Stimulated activated CD4-positive, alpha-beta T cell treated with anti-CD3 and anti-CD28 coated beads, Interleukin-1b, Interleukin-23, amount 100 ng/mL, for 24 hours (primary cell): ENCODE measurements at regions not wholly inside any gene's neighbourhood (a gene's known extent, or its start where the extent isn't known, plus 50 kb on each side); places are given as distances from the start of the nearest gene placed in this dataset.
"Not testable (repeated sequence)": the region's sequence is repeated elsewhere in the genome, so short reads cannot be mapped to it uniquely, and the experiment has no call there.

Experiments used
- DNase-seq, 4 experiments: peaks; one replicate each; pipeline ENCODE4 v3.0.0-alpha.2; 2020; ENCODE audit warnings: low read depth in 4 of 4, low spot score in 1 of 4

DNA sequence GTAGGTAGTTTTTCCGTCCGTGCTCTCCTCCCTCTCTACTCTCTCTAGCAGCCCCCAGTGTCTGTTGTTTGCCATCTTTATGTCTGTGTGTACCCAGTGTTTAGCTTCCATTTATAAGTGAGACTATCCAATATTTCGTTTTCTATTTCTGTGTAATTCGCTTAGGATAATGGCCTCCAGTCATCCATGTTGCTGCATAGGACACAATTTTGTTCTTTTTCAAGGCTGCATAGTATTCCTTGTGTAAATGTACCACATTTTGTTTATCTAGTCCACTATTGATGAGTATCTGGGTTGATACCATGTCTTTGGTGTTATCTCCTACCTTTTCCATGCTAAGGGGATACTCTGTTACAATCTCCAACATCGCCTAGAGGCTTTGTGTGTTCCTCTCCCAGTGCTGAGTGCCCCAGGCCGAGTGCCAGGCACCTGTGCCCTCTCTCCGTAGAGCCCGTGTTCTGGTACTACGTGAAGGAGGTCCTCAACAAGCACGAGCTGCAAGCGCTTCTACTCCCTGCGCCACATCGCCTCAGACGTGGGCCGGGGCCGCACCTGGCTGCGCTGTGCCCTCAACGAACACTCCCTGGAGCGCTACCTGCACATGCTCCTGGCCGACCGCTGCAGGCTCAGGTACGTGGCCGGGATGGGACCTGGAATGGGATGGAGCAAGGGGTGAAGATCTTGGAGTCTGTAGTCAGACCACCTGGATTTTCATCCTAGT, 51.0 kb downstream of the NPIPB11 start:
- DNase-seq, result not testable (repeated sequence)

DNA sequence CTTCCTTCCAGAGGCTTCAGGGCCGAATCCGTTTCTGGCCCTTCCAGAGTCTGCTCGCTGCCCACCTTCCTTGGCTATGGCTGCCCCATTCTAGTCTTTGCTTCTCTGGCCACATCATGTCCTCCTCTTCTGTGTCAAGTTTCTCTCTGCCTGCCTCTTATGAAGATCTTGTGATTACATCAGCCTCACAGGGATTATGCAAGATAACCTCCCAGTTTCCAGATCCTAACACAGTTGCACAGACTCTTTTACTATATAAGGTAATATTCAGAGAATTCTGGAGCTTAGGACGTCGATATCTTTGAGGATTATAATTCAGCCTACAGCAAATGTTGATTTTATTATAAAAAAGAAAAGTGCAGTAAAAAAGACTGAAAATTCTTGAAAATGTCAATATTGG, 52.1 kb downstream of the NPIPB11 start:
- DNase-seq, result not testable (repeated sequence)

DNA sequence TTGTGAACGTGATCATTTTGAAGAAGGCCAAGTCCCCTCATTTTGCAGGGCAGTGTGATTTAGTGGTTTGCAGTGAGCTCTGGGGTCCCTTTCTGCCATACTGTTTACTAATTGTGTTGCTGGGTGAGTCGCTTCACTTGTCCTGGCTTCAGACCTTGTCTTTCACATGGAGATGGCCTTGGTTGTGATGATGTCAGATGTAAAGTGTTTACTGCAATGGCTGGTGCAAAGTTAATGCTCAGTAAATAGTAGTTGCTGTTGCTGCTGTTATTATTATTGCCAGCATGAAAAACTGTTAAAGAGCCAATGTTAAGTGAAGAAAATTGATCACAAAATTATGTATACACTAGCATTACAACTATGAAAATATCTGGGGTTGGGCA, 53.9 kb downstream of the NPIPB11 start:
- not testable (repeated sequence) for DNase-seq

DNA sequence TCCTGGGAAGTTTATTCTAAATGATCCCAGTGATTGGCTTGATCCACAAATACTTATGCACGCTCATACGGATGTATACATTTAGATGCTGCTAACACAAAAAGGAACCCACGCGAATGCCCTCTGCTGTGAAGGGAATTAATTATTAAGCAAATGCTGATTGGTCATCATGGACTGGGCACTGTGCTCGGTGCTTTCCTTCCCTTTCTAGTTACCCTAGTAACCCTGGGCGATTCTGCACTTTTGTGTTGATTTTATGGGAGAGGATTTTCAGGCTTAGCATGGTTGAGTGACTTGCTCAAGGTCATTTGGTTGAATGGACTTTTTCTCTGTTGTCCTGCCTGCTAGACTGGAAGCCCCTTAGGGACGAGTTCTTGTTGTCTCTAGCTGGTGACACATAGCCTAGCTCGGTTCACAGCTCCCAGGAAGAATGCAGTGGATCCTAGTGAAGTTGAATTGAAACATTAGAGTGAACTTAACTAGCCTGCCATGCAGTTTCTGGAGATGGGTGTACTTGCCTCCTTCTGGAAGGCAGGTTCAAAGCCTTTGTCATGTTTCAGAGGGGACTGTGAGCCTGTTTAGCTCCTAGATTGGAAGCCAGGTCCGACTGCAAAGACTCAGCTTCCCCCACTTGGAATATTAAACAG, 54.4 kb downstream of the NPIPB11 start:
- not testable (repeated sequence) for DNase-seq

DNA sequence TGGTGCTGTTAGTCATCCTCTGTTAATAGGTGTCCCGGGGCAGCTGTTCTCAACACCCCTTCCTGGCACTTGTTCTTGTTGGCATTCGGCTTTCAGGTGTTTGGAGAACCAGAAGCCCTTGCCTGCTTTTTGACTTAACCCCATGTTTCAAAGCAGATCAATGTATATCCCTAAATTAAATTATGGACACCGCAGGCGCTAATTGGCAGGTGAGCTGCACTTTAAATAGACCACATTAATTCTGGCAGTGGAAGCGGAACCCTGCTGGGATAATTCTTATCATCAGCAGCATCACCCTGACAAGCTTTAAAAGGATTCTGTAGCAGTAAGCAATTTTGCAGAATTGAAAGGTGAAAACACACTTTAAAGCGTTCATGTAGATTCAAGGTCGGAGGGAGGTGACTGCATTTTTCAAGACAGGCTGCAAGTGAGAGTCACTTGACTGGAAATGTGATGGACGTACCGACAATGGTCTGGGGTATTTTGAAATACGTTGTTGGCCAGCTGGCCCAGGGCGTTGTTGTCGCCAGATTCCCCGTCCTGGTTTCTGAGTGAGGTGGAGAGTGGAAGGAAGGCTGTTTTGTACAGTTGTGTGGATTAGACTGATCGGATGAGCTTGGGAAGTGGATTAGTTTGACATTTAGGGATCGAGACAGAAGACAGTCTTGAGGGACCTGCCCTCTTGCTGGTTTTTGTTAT, 55.1 kb downstream of the NPIPB11 start:
- DNase-seq, result not testable (repeated sequence)

DNA sequence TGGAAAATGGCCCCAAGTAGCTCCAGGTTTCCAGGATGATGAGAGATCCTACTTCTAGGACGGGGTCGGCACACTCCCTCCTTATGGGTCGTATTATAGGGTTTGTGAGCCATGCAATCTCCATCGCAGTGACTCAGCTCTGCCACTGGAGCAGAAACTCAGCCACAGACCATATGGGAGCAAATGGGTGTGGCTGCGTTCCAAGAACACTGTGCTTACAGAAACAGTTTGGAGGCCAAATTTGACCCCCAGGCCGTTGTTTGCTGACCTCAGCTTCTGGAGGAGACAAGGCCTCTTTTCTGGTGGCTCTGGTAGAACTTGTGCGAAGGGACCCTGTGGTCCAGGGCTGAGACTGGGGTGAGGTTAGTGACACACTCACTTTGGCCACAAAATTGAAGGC, 56.5 kb downstream of the NPIPB11 start:
- DNase-seq, result not testable (repeated sequence)

DNA sequence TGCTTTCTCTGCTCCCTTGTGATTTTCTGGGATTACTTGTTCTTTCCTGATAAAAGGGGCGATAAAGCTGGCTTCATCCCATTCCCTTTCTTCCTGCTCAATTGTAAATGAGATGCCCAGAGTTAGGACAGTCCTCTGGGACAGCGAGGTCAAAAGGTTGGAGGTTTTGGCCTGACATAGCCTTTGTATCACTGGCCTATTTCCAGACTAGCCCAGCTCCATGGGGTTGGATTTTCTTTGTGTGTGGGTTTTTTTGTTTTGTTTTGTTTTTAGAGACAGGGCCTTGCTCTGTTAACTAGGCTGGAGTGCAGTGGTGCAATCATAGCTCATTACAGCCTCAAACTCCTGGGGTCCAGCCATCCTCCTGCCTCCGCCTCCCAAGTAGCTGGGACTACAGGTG, 57.8 kb downstream of the NPIPB11 start:
- DNase-seq, result not testable (repeated sequence)

DNA sequence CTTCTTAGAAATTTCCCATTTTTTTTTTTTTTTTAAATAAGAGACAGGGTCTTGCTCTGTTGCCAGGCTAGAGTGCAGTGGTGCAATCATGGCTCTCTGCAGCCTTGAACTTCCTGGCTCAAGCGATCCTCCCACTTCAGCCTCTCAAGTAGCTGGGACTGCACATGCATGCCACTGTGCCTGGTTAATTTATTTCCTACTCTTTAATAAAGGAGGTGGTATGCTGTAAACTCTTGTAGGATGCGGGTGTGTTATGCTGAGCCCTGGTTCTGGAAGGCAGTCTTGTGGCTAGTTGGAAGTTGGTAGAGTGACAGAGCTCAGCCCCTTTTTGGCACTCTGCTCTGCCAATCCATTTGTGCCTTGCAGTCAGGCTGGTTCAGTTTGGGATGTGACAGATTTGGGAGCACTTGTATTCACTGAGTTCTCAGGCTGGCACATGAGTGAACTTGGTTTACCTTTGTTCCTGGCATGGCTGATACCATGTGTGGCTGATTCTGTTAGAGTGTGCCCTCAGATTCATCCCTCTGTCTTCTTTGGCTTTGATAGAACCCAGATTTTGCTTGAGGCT, 58.3 kb downstream of the NPIPB11 start:
- DNase-seq, result not testable (repeated sequence)

DNA sequence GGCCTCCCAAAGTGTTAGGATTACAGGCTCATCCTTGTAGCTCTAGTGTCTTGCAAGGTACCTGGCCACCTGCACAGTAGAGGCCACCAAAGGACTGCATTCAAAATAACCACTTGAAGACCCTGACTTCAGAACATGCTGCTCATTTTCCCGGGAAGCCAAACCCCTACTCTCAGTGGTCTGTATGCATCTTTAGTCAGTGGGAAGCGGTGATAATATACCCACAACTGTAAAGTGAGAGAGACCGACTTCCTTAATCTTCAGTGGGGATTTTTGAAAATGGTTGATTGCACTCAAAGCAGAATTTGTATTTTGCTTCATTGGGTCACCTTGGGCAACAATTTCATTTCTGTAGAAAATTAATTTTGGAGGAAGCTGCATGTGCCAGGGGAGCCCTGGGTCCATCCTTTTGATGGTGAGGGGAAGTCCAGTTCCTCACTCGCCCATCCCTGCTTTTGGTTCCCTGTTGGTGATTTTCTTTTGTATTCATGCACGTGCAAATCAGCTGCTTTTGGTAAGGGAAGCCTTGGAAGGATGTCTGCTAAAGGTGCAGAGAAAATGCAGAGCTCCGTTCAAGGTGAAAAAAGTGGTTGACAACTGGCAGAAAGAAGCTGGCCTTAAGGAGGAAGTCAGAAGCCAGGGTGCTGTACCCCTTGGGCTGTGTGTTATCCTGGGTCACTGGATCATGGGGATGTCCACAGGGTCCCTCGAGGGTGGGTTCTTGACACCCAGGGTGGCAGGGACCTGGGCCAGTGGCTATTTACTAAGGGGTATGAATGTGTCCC, 59.5 kb downstream of the NPIPB11 start:
- not testable (repeated sequence) for DNase-seq

DNA sequence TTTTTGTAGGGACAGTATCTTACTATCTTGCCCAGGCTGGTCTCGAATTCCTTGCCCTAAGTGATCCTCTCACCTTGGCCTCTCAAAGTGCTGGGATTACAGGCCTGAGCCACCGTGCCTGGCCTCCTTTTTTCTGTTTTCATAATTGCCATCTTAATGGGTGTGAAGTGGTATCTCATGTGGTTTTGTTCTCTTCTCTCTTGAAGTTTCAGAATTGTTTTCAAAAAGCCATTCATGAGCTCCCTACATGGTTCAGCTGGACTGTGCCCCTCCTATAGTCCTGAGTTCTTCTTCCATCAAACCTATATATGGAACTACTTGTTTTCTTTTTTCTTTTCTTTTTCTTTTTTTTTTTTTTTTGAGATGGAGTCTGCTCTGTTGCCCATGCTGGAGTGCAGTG, 60.3 kb downstream of the NPIPB11 start:
- DNase-seq, result not testable (repeated sequence)

DNA sequence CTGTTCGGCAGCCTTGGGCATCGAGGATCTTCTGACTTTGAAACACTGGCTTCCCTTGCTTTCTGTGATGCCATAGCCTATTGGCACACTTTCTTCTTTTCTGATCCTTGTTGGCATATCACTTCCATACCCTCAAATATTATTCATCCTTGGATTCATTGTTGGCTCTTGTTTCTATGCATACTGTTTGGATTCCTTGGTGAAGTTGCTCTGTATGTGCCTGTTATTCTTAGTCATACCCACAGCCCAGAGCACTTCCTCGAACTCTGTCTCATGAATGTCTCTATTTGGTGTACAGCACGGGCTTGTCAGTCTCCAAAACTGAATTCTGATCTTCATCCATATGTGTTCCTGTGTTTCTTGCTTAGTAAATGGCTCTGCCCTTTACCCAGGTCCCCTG, 63.6 kb downstream of the NPIPB11 start:
- DNase-seq, result not testable (repeated sequence)

DNA sequence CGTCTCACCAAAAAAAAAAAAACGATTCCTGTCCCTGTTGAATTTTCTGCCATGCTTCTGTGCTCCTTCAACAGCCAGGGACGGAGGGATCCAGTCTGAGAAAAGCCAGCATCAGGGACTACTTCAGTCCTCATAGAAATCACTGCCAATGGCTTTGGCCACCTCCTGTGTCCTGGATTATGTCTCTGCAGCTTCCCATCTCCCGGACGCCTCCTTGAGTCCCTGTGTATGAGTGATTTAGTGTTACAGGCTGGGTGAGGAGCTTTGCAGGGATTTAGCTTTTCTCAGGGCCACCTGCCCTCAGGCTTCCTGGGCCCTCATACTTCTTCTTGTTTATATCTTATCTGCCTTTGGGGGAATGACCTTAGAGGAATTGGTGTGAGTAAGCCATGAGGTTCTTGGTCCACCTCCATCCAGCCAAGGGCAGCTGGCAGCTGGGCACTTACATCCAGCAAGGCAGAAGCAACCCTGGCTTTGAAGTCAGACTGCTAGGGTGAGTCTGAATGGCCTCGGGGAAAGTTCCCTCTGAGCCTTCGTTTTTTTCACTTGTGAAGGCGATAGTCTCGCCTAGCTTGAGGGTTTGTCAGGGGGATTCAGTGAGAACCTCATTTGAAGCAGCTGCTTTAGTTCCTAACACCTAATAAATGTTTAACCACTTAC, 65.6 kb downstream of the NPIPB11 start:
- not testable (repeated sequence) for DNase-seq

DNA sequence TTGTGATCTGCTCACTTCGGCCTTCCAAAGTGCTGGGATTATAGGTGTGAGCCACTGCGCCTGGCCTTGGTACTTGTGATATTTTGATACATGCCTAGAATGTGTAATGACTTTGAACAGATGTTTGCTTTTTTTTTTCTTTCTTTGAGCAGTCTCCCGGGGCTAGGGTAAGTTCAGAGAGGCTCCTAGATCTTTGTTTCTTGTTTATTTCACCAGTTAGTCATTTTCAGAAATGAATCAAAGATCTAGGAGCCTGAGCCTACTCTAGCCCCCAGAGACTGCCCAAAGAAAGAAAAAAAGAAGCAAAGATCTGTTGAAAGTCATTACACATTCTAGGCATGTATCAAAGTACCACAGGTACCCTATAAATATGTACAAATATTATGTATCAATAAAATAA, 66.3 kb downstream of the NPIPB11 start:
- DNase-seq, result not testable (repeated sequence)

DNA sequence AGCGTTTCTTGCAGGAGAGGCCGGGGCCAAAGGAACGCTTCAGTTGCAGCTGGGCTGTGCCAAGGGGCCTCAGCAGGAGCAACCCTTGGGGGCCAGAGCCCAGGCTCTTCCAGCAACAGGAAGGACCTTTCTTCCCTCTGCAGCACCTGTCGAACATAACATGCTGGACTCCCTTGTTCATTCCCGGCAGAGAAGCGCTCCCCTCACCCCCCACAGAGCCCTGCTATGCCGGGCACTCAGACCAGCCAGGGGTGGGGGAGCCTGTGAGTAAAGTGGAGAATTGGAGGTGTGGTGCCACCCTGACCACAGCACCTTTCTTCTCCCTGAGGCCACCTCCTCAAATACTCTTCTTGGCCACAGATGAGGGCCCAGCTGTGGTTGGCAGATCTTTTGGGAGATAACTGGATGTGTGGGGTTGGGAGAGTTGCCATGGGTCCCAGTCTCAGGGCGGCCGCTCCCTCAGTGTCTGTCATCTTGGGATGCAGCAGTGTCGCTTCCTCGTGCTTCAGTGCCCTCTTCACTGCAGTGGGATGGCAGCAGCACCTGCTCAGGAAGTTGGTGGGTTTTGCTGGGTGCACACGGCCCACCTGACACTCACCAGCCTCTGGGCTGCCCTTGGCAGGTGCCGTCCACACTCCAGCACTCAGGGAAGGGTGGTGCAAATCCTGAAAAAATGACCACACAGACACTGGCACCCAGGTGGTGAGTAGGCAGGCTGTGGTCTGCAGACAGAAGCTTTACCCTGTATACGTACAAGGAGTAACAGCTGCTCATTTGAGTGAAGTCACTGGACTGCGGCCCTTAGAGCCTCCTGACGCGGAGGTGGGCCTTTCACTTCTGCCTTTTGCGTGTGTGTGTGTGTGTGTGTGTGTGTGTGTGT, 67.5 kb downstream of the NPIPB11 start:
- DNase-seq, result not testable (repeated sequence)

DNA sequence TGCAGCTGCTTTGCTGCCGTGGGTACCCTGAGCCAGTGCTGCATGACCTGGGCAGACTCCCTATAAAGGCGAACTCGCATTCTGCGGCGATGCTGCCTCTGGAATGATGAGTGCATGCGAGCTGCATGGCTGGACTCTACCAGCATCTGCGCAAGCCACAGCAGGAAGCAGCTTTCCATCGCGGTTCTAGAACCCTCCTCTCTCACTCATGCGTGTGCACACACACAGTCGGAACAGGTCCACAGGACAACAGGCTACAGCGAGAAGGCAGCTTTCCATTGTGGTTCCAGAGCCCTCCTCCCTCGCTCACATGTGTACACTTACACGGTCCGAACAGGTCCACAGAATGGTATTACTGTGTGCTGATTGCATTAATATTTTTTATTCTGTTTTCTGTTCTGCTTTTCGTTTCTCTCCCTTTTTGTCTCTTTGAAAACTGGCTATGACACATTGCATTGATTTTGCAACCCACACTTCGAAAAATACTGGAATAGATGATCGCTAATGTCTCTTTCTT, 69.1 kb downstream of the NPIPB11 start:
- not testable (repeated sequence) for DNase-seq

DNA sequence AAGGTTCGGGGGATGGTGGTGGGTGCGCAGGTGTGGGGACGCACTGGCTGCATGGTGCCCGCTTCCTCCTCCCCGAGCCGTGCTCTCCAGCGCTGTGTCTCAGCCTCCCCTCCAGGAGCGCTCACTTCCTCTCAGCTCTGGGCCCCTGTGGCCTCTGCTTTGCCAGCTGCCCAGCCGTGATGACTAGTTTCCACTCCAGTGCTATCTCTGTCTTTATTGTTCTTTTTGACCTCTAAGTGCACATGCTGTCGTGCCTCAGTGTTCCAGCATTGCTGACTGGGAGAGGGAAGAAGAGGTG, 71.0 kb downstream of the NPIPB11 start:
- DNase-seq, result not testable (repeated sequence)

DNA sequence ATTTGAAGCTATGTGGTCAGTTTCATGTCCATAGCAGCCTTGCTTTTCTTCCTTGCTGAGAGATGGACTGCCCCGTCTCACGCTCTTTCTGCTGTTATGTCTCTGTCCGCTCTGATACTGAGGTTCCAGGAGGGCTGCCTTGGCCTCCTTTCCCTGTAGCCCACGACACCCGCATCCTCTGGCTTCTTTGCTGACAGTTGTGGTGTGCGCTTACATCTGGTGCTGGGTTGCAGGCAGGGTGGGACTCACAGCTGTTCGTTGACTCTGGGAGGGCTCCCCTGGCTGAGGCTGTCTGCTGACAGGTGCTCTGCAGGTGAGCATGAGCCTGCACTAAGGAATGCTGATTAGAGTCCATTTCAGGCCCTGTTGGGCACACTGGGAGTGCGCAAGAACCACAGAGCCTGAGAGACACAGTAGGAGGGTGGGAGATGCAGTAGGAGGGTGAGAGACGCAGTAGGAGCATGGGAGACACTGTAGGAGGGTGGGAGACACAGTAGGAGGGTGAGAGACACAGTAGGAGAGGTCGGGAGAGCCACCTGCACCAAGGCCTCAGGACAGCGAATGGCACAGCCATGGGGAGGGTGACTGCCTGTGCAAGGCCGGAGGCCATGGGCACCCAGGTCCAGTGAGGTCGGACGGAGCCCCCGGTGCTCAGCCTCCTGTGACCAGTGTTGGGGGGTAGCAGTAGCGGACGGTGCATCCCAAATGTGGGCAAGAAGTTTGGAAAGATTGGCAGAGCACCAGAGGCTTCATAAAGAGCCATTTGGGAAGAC, 71.5 kb downstream of the NPIPB11 start:
- not testable (repeated sequence) for DNase-seq

DNA sequence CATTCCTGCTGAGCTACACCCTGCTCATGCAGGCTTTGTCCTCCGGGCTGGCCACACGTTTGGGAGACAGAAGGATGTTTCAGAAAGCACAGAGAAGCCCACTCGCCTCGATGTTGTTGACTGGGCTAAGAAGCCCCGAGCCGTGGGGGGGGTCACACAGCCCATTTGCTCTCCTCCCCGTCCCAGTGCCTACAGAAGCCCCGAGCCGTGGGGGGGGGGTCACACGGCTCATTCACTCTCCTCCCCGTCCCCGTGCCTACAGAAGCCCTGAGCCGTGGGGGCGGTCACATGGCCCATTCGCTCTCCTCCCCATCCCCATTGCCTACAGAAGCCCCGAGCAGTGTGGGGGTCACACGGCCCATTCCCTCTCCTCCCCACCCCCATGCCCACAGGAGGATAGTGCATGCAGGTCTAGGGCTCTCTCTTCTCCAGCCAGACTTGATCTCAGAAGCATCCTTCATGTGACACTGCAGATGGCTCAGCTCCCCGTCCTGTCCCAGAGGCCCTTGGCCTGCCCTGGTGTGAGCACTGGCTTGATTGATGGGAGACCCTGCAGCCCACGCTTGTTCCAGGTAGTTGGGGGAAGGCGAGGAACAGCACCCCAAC, 72.9 kb downstream of the NPIPB11 start:
- DNase-seq, result not testable (repeated sequence)
